Endothelial cell of umbilical vein (primary cell): ENCODE measurements at regions not wholly inside any gene's neighbourhood (a gene's known extent, or its start where the extent isn't known, plus 50 kb on each side); places are given as distances from the start of the nearest gene placed in this dataset.

Source experiments
- BruUV-seq: library from RNA; stranded (reverse); fragments of 400-500 nt; replicated peaks from 2 replicates; lab custom pipeline; 2021; lab: Mats Ljungman, UMichigan
- CTCF ChIA-PET: fragments of 300-600, 350-600 bp; sonication (Branson Sonifier 250); formaldehyde crosslinking; loops from one replicate; lab custom pipeline; 2021; ENCODE audit warnings: antibody characterized with exemption, inconsistent platforms; lab: Charles Lee
- POLR2A ChIA-PET: fragments of 300-600, 350-600 bp; sonication (Branson Sonifier 250); formaldehyde crosslinking; loops from one replicate; lab custom pipeline; 2021; ENCODE audit warnings: antibody characterized with exemption, inconsistent platforms; lab: Charles Lee
- DNase-seq: peaks from one replicate; pipeline ENCODE4 v3.0.0-alpha.2; 2011; ENCODE audit warnings: low read depth, low spot score
- FAIRE-seq: peaks from 2 replicates; lab custom pipeline; 2011; peaks lifted over from hg19 to GRCh38; lab: Jason Lieb, UNC
- H2AFZ ChIP-seq: 2 replicates; pipeline ENCODE4 v1.6.0; 2012; ENCODE audit warnings: low read depth, low read length, control low read depth, inconsistent platforms
- H3K27ac ChIP-seq: 2 replicates; pipeline ENCODE4 v1.5.1; 2011; ENCODE audit warnings: low read depth, mild to moderate bottlenecking, control low read depth, low read length, moderate library complexity; ENCODE audit not compliant: insufficient read depth
- H3K27me3 ChIP-seq, 2 experiments: 2 replicates each; pipeline versions ENCODE4 v1.6.0 to v1.6.1; 2011; ENCODE audit warnings: low read length in 2 of 2, mixed read lengths in 1 of 2; ENCODE audit not compliant: control insufficient read depth in 2 of 2, insufficient read depth in 2 of 2
- H3K36me3 ChIP-seq, 2 experiments: 2 replicates in 1 of 2; 3 replicates in 1 of 2; pipeline ENCODE4 v1.5.1; 2011; ENCODE audit warnings: low read length in 2 of 2, mild to moderate bottlenecking in 1 of 2, moderate library complexity in 1 of 2; ENCODE audit not compliant: control insufficient read depth in 2 of 2, insufficient read depth in 2 of 2; ENCODE audit errors: extremely low read depth in 1 of 2
- H3K4me1 ChIP-seq: 3 replicates; pipeline ENCODE4 v1.5.1; 2011; ENCODE audit warnings: mild to moderate bottlenecking, low read length; ENCODE audit not compliant: control insufficient read depth, insufficient read depth; ENCODE audit errors: extremely low read depth
- H3K4me2 ChIP-seq: 2 replicates; pipeline ENCODE4 v1.6.1; 2011; ENCODE audit warnings: low read length, control low read depth, mixed read lengths; ENCODE audit not compliant: insufficient read depth
- H3K4me3 ChIP-seq, 3 experiments: fragments of 200-600 bp in 1 of 3; sonication (generic), shearing (Covaris generic) in 1 of 3; replicated peaks in 1 of 3; 2 replicates each; pipeline ENCODE4 v1.5.1; 2011 to 2016; ENCODE audit warnings: control low read depth in 3 of 3, low read length in 3 of 3, mild to moderate bottlenecking in 2 of 3, inconsistent platforms in 1 of 3, low read depth in 1 of 3, moderate library complexity in 1 of 3; ENCODE audit not compliant: insufficient read depth in 1 of 3
- H3K79me2 ChIP-seq: 2 replicates; pipeline ENCODE4 v1.6.0; 2012; ENCODE audit warnings: low read length, inconsistent platforms; ENCODE audit not compliant: control insufficient read depth, insufficient read depth
- H3K9ac ChIP-seq: replicated peaks from 2 replicates; pipeline ENCODE3; 2011; ENCODE audit warnings: low read length, control low read depth; ENCODE audit not compliant: insufficient read depth; ENCODE audit errors: extremely low read depth
- H3K9me1 ChIP-seq: replicated peaks from 3 replicates; pipeline ENCODE4 v1.6.0; 2011; ENCODE audit warnings: mild to moderate bottlenecking, low read length; ENCODE audit not compliant: control insufficient read depth, insufficient read depth; ENCODE audit errors: extremely low read depth
- H3K9me3 ChIP-seq: replicated peaks from 2 replicates; pipeline ENCODE4 v1.5.1; 2012; ENCODE audit warnings: low read length, inconsistent platforms; ENCODE audit not compliant: control insufficient read depth, insufficient read depth
- H4K20me1 ChIP-seq: replicated peaks from 2 replicates; pipeline ENCODE3; 2011; ENCODE audit warnings: mild to moderate bottlenecking, low read length; ENCODE audit not compliant: control insufficient read depth, insufficient read depth; ENCODE audit errors: extremely low read depth
- EZH2 ChIP-seq: IDR thresholded peaks from 2 replicates; pipeline ENCODE4 v1.6.1; 2012; ENCODE audit warnings: borderline replicate concordance, low read depth, mild to moderate bottlenecking, moderate library complexity, low read length, inconsistent platforms; ENCODE audit not compliant: severe bottlenecking
- FOS ChIP-seq: IDR thresholded peaks from 2 replicates; pipeline ENCODE4 v1.6.1; 2011; ENCODE audit warnings: mild to moderate bottlenecking, low read length, moderate library complexity, borderline replicate concordance; ENCODE audit not compliant: insufficient read depth
- GATA2 ChIP-seq: IDR thresholded peaks from 2 replicates; pipeline ENCODE4 v1.7.0; 2011; ENCODE audit warnings: low read depth, mild to moderate bottlenecking, moderate library complexity, mixed read lengths, low read length; ENCODE audit not compliant: insufficient read length, insufficient read depth
- JUN ChIP-seq: IDR thresholded peaks from 2 replicates; pipeline ENCODE4 v1.6.1; 2011; ENCODE audit warnings: borderline replicate concordance, low read depth; ENCODE audit not compliant: insufficient read length, insufficient read depth
- MYC ChIP-seq: IDR thresholded peaks from one replicate; pipeline ENCODE4 v1.6.1; 2011; ENCODE audit warnings: mild to moderate bottlenecking, low read depth, low read length
- POLR2A ChIP-seq: IDR thresholded peaks from 2 replicates; pipeline ENCODE4 v1.6.1; 2012; ENCODE audit warnings: low read depth, mild to moderate bottlenecking, control low read depth, low read length
- POLR2AphosphoS5 ChIP-seq: IDR thresholded peaks from 2 replicates; pipeline ENCODE4 v1.6.1; 2012; ENCODE audit warnings: low read depth, mild to moderate bottlenecking, control low read depth, low read length, moderate library complexity; ENCODE audit not compliant: insufficient read depth
- dilution Hi-C: fragments of 300-500 bp; cut with MboI; formaldehyde crosslinking; loops from one replicate; pipeline ENCODE4 v1.15.0; 2019; ENCODE audit warnings: low sequenced_read_pairs; ENCODE audit not compliant: extremely low pct_ligation_motif_present
- intact Hi-C: fragments of 100-400 bp; cut with micrococcal nuclease; formaldehyde crosslinking; loops from one replicate; pipeline ENCODE4 v1.10.0; 2022
- TF ChIP-seq, protein P1 (sequence below): IDR thresholded peaks from 2 replicates; pipeline ENCODE4 v1.6.1; 2011; ENCODE audit not compliant: insufficient read depth, insufficient read length
- TF ChIP-seq, protein P2 (sequence below), 2 donors: IDR thresholded peaks; 1 replicate in 1 of 2; 2 replicates in 1 of 2; pipeline ENCODE4 v1.5.1; 2011; ENCODE audit warnings: low read length in 2 of 2, mild to moderate bottlenecking in 2 of 2, moderate library complexity in 2 of 2, control low read depth in 1 of 2, inconsistent platforms in 1 of 2, low read depth in 1 of 2; ENCODE audit not compliant: insufficient read depth in 1 of 2; ENCODE audit errors: extremely low read depth in 1 of 2

DNA sequence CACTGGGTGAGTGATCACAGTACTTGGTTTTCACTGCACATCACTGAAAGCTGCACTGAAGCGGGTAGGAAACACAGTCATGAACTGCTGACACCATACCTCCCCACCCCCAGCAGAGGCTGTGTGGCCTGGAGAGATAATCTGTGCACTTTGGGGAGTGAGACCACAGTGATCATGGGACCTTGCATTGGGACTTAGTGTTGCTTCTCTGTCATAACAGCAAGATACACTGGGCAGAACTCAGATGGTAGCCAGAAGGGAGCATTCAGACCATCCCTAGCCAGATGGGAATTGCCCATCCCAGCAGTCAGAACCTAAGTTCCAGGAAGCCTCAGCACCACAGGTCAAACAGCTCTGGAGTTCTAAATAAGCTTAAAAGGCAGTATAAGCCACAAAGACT lies 346.4 kb upstream of the TMEM229A start:
- dilution Hi-C loops (no loop called here), intact Hi-C loops (no loop called here)
- POLR2A ChIA-PET = no interaction called here
- no peak overlapping the region for H2AFZ ChIP-seq
- no TSS peak for BruUV-seq
- H3K9me1 ChIP-seq = no peaks in the 10 kb centered on the region
- no peaks in the 10 kb centered on the region for H3K36me3 ChIP-seq
- no peaks in the 10 kb centered on the region for H3K4me1 ChIP-seq
- no peak overlapping the region for H3K9ac ChIP-seq
- no peak overlapping the region for H3K4me3 ChIP-seq
- no peaks in the 10 kb centered on the region for H3K79me2 ChIP-seq
- CTCF ChIA-PET = no interaction called here
- no peak for TF ChIP-seq JUN
- TF ChIP-seq, protein P1, sequence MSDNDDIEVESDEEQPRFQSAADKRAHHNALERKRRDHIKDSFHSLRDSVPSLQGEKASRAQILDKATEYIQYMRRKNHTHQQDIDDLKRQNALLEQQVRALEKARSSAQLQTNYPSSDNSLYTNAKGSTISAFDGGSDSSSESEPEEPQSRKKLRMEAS = no peak
- no peak for TF ChIP-seq POLR2AphosphoS5
- no peak for TF ChIP-seq EZH2
- no peak for TF ChIP-seq MYC
- TF ChIP-seq POLR2A = no peak
- TF ChIP-seq, protein P2, sequence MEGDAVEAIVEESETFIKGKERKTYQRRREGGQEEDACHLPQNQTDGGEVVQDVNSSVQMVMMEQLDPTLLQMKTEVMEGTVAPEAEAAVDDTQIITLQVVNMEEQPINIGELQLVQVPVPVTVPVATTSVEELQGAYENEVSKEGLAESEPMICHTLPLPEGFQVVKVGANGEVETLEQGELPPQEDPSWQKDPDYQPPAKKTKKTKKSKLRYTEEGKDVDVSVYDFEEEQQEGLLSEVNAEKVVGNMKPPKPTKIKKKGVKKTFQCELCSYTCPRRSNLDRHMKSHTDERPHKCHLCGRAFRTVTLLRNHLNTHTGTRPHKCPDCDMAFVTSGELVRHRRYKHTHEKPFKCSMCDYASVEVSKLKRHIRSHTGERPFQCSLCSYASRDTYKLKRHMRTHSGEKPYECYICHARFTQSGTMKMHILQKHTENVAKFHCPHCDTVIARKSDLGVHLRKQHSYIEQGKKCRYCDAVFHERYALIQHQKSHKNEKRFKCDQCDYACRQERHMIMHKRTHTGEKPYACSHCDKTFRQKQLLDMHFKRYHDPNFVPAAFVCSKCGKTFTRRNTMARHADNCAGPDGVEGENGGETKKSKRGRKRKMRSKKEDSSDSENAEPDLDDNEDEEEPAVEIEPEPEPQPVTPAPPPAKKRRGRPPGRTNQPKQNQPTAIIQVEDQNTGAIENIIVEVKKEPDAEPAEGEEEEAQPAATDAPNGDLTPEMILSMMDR (IDR thresholded peaks at IDR 0.05; ENCODE audit: extremely low read depth in 1 of 2, insufficient read depth in 1 of 2, low read depth in 1 of 2, low read length in 2 of 2) = no peak
- TF ChIP-seq FOS = no peak
- TF ChIP-seq GATA2 = no peak
- H3K27me3 ChIP-seq = no peaks in the 10 kb centered on the region
- FAIRE-seq (no peak), DNase-seq (no peak)
- H4K20me1 ChIP-seq = no peaks in the 10 kb centered on the region
- no peaks in the 10 kb centered on the region for H3K9me3 ChIP-seq
- H3K27ac ChIP-seq = no peak overlapping the region
- no peak overlapping the region for H3K4me2 ChIP-seq
